ENCODE measurements at regions not wholly inside any gene's neighbourhood (a gene's known extent, or its start where the extent isn't known, plus 50 kb on each side); places are given as distances from the start of the nearest gene placed in this dataset.

GRCh38 chr4:141455651-141456050 is 180.7 kb upstream of the IL15 start:
- H4K20me1 ChIP-seq (ENCODE audit: insufficient read depth, low read length) = no peaks in the 10 kb centered on the region
- H3K9me3 ChIP-seq (ENCODE audit: insufficient read depth, low read depth, low read length) = no peaks in the 10 kb centered on the region
- H3K36me3 ChIP-seq (ENCODE audit: insufficient read depth, low read length) = no peaks in the 10 kb centered on the region
- Mint-ChIP-seq H3K4me1 (ENCODE audit: low read depth, unreplicated experiment) (peaks cover 4% of the 10 kb centered on the region), H3K27me3 (ENCODE audit: low read depth, unreplicated experiment) (no peaks in the 10 kb centered on the region), H3K9me3 (ENCODE audit: unreplicated experiment) (no peaks in the 10 kb centered on the region), H3K36me3 (ENCODE audit: low read depth, unreplicated experiment) (no peaks in the 10 kb centered on the region), H3K4me3 (ENCODE audit: unreplicated experiment) (no peak overlapping the region), H3K27ac (ENCODE audit: unreplicated experiment) (no peak overlapping the region)
- H3K4me1 ChIP-seq (ENCODE audit: insufficient read depth, low read length) = no peaks in the 10 kb centered on the region
- H3K27me3 ChIP-seq (ENCODE audit: insufficient read depth, low read length) = no peaks in the 10 kb centered on the region
- no peaks in the 10 kb centered on the region for H3K79me2 ChIP-seq (ENCODE audit: insufficient read depth, low read length)
- no peak overlapping the region for H3K4me2 ChIP-seq (ENCODE audit: low read length)
- no peak overlapping the region for H2AFZ ChIP-seq (ENCODE audit: low read depth, low read length)
- FAIRE-seq (peak; percentile 23), DNase-seq (ENCODE audit: low read depth) (peak; percentile 29)
- no peak for TF ChIP-seq CTCF (IDR thresholded peaks at IDR 0.05; ENCODE audit: insufficient read depth, low read depth, low read length)
- no peak for TF ChIP-seq EZH2 (IDR thresholded peaks at IDR 0.05; ENCODE audit: insufficient read depth, low read length)
- no peak overlapping the region for H3K4me3 ChIP-seq (ENCODE audit: insufficient read depth, low read depth, low read length)
- H3K9ac ChIP-seq (ENCODE audit: low read length) = no peak overlapping the region
- no peak overlapping the region for H3K27ac ChIP-seq (ENCODE audit: low read depth, low read length)

- DNase-seq (ENCODE audit: low read depth) (no peak), FAIRE-seq (no peak)
- H3K4me1 ChIP-seq (ENCODE audit: insufficient read depth, low read length) = no peaks in the 10 kb centered on the region
- no peaks in the 10 kb centered on the region for H4K20me1 ChIP-seq (ENCODE audit: insufficient read depth, low read length)
- no peak overlapping the region for H3K4me2 ChIP-seq (ENCODE audit: low read length)
- Mint-ChIP-seq H3K9me3 (ENCODE audit: unreplicated experiment) (no peaks in the 10 kb centered on the region), H3K36me3 (ENCODE audit: low read depth, unreplicated experiment) (no peaks in the 10 kb centered on the region), H3K27me3 (ENCODE audit: low read depth, unreplicated experiment) (no peaks in the 10 kb centered on the region), H3K4me3 (ENCODE audit: unreplicated experiment) (no peak overlapping the region), H3K27ac (ENCODE audit: unreplicated experiment) (no peak overlapping the region), H3K4me1 (ENCODE audit: low read depth, unreplicated experiment) (peaks cover 4% of the 10 kb centered on the region)
- no peak overlapping the region for H3K27ac ChIP-seq (ENCODE audit: low read depth, low read length)
- TF ChIP-seq EZH2 (IDR thresholded peaks at IDR 0.05; ENCODE audit: insufficient read depth, low read length) = no peak
- H2AFZ ChIP-seq (ENCODE audit: low read depth, low read length) = no peak overlapping the region
- H3K27me3 ChIP-seq (ENCODE audit: insufficient read depth, low read length) = no peaks in the 10 kb centered on the region
- no peak overlapping the region for H3K9ac ChIP-seq (ENCODE audit: low read length)
- H3K9me3 ChIP-seq (ENCODE audit: insufficient read depth, low read depth, low read length) = no peaks in the 10 kb centered on the region
- H3K79me2 ChIP-seq (ENCODE audit: insufficient read depth, low read length) = no peaks in the 10 kb centered on the region
- H3K4me3 ChIP-seq (ENCODE audit: insufficient read depth, low read depth, low read length) = no peak overlapping the region
- H3K36me3 ChIP-seq (ENCODE audit: insufficient read depth, low read length) = no peaks in the 10 kb centered on the region
Observed at GRCh38 chr4:141457653-141458052, 178.7 kb upstream of the IL15 start.

- Histone ChIP-seq H3K36me3 (ENCODE audit: insufficient read depth, low read length) (no peaks in the 10 kb centered on the region), H3K79me2 (ENCODE audit: insufficient read depth, low read length) (no peaks in the 10 kb centered on the region), H3K9me3 (ENCODE audit: insufficient read depth, low read depth, low read length) (no peaks in the 10 kb centered on the region), H4K20me1 (ENCODE audit: insufficient read depth, low read length) (no peaks in the 10 kb centered on the region), H3K9ac (ENCODE audit: low read length) (no peak overlapping the region), H3K27me3 (ENCODE audit: insufficient read depth, low read length) (no peaks in the 10 kb centered on the region), H2AFZ (ENCODE audit: low read depth, low read length) (no peak overlapping the region), H3K4me1 (ENCODE audit: insufficient read depth, low read length) (no peaks in the 10 kb centered on the region), H3K4me3 (ENCODE audit: insufficient read depth, low read depth, low read length) (no peak overlapping the region), H3K4me2 (ENCODE audit: low read length) (no peak overlapping the region), H3K27ac (ENCODE audit: low read depth, low read length) (no peak overlapping the region)
- Mint-ChIP-seq H3K9me3 (ENCODE audit: unreplicated experiment) (no peaks in the 10 kb centered on the region), H3K4me1 (ENCODE audit: low read depth, unreplicated experiment) (peaks cover 4% of the 10 kb centered on the region), H3K27me3 (ENCODE audit: low read depth, unreplicated experiment) (no peaks in the 10 kb centered on the region), H3K36me3 (ENCODE audit: low read depth, unreplicated experiment) (no peaks in the 10 kb centered on the region), H3K4me3 (ENCODE audit: unreplicated experiment) (no peak overlapping the region), H3K27ac (ENCODE audit: unreplicated experiment) (no peak overlapping the region)
- FAIRE-seq (peak; percentile 52), DNase-seq (ENCODE audit: low read depth) (no peak)
- TF ChIP-seq CTCF (IDR thresholded peaks at IDR 0.05; ENCODE audit: insufficient read depth, low read depth, low read length) (no peak), EZH2 (IDR thresholded peaks at IDR 0.05; ENCODE audit: insufficient read depth, low read length) (no peak)
Observed at GRCh38 chr4:141458501-141458900, 177.9 kb upstream of the IL15 start.
